ENCODE measurements at regions not wholly inside any gene's neighbourhood (a gene's known extent, or its start where the extent isn't known, plus 50 kb on each side); places are given as distances from the start of the nearest gene placed in this dataset.

GRCh38 chr7:114196517-114196916, 218.1 kb upstream of the FOXP2 start:
- TF ChIP-seq CTCF (IDR thresholded peaks at IDR 0.05; ENCODE audit: extremely low read depth, insufficient read depth, missing control alignments) = no peak
- DNase-seq (ENCODE audit: low spot score) = no peak
- in situ Hi-C loops (cut with MboI; ENCODE audit: low pct_unique_long_range_greater_than_20kb, low sequenced_read_pairs, unreplicated experiment) = no loop called here

- no peak for TF ChIP-seq CTCF (IDR thresholded peaks at IDR 0.05; ENCODE audit: extremely low read depth, insufficient read depth, missing control alignments)
- in situ Hi-C loops (cut with MboI; ENCODE audit: low pct_unique_long_range_greater_than_20kb, low sequenced_read_pairs, unreplicated experiment) = no loop called here
- no peak for DNase-seq (ENCODE audit: low spot score)
Observed at GRCh38 chr7:114190387-114190786, 224.2 kb upstream of the FOXP2 start.

- in situ Hi-C loops (cut with MboI; ENCODE audit: low pct_unique_long_range_greater_than_20kb, low sequenced_read_pairs, unreplicated experiment) = no loop called here
Observed at GRCh38 chr7:114183311-114184088, 231.1 kb upstream of the FOXP2 start.

GRCh38 chr7:114182837-114183236, 231.8 kb upstream of the FOXP2 start:
- TF ChIP-seq CTCF (IDR thresholded peaks at IDR 0.05; ENCODE audit: extremely low read depth, insufficient read depth, missing control alignments) = no peak
- in situ Hi-C loops (cut with MboI; ENCODE audit: low pct_unique_long_range_greater_than_20kb, low sequenced_read_pairs, unreplicated experiment) = no loop called here
- DNase-seq (ENCODE audit: low spot score) = no peak

More at GRCh38 chr7:114183311-114184088, 231.1 kb upstream of the FOXP2 start:
- DNase-seq (ENCODE audit: low spot score) = no peak
- no peak for TF ChIP-seq CTCF (IDR thresholded peaks at IDR 0.05; ENCODE audit: extremely low read depth, insufficient read depth, missing control alignments)

- no peak for DNase-seq (ENCODE audit: low spot score)
- TF ChIP-seq CTCF (IDR thresholded peaks at IDR 0.05; ENCODE audit: extremely low read depth, insufficient read depth, missing control alignments) = no peak
- in situ Hi-C loops (cut with MboI; ENCODE audit: low pct_unique_long_range_greater_than_20kb, low sequenced_read_pairs, unreplicated experiment) = no loop called here
Observed at GRCh38 chr7:114181280-114181679, 233.3 kb upstream of the FOXP2 start.

- TF ChIP-seq CTCF (IDR thresholded peaks at IDR 0.05; ENCODE audit: extremely low read depth, insufficient read depth, missing control alignments) = no peak
- DNase-seq (ENCODE audit: low spot score) = no peak
- in situ Hi-C loops (cut with MboI; ENCODE audit: low pct_unique_long_range_greater_than_20kb, low sequenced_read_pairs, unreplicated experiment) = no loop called here
Observed at GRCh38 chr7:114180556-114181266, 233.9 kb upstream of the FOXP2 start.

Measured in GM13977 (cell line).